HuH-7 (cell line): ENCODE measurements at regions not wholly inside any gene's neighbourhood (a gene's known extent, or its start where the extent isn't known, plus 50 kb on each side); places are given as distances from the start of the nearest gene placed in this dataset.
A peak's percentile ranks its signal among the peaks of the same experiment; 100 is the strongest.

Experiments
- DNase-seq: peaks from one replicate; pipeline ENCODE4 v3.0.0; 2011; ENCODE audit warnings: low spot score

DNA sequence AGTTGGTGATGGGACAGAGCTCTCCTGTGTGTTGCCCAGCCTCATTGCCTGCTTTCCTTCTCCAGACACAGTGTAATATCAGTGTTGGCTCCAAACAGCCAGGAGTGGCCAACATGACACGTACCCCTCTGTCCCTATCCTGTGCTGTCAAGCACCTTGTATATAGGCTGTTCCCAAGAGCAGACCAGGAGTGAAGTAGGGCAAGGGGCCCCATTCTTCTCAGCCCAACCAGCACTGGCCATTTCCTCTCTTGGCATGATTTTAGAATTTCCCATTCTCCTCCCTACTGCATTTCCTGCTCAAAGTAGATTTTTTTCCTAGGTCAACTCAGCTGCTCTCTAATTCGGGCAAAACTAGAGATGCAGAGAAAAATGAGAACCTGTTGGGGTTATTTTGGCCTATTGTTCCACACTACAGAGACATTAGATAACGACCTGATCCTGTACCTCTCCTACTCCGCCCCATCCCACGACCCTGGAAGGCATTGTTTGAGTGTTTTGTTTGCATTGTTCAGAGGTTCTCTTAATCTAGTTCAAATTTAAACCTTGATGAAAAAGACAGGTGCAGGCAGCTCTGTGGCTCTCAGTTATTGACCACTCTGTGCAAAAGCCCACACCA, 95.6 kb downstream of the RASSF10 start:
- no peak for DNase-seq

- no peak for DNase-seq
These were observed 96.2 kb downstream of the RASSF10 start for GRCh38 chr11:13105237-13105844.

GRCh38 chr11:13107544-13108044, 98.5 kb downstream of the RASSF10 start:
- DNase-seq: no peak

DNA sequence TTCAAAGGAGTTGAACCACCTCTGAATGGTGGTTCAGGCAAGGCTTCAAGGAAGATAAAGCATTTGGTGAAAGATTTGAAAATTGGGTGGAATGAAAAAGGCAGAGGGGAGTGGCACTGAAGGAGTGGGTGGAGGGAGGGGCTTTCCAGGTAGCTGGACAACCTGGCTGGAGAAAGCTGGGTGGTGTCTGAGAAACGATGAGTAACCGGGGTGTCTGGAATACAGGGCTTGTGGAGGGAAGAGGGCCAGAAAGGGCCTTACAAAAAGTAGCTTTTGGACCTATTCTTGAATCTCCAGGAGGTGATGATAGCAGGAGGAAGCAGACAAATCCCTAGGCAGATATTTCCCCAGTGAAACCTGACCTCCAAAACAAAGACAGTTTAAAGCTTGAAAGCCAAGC, 99.3 kb downstream of the RASSF10 start:
- DNase-seq: no peak

DNA sequence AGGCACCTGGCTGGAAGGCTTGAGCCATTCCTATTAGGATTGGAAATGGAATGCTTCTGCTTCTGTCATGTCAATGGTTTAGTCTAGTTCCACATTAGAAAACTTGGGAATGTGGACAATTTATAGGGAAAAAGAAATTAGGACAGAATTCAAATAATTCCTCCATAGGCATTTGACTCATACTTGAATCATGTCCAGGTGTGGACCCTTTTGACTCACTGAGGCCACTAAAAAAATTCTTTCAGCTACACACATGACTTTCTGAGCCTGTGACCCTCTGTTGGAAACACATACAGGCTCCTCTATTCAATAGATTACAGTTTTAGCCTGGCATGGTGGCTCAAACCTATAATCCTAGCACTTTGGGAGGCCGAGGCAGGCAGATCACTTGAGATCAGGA, 100.5 kb downstream of the RASSF10 start:
- DNase-seq: no peak

GRCh38 chr11:13110145-13110544, 101.0 kb downstream of the RASSF10 start:
- no peak for DNase-seq

- no peak for DNase-seq
These were observed 102.1 kb downstream of the RASSF10 start for GRCh38 chr11:13110929-13111812.

GRCh38 chr11:13111813-13112130, 102.7 kb downstream of the RASSF10 start:
- no peak for DNase-seq

- peak; percentile 89 for DNase-seq
These were observed 105.7 kb downstream of the RASSF10 start for GRCh38 chr11:13114566-13115379.

- no peak for DNase-seq
These were observed 106.2 kb downstream of the RASSF10 start for GRCh38 chr11:13115380-13115675.

DNA sequence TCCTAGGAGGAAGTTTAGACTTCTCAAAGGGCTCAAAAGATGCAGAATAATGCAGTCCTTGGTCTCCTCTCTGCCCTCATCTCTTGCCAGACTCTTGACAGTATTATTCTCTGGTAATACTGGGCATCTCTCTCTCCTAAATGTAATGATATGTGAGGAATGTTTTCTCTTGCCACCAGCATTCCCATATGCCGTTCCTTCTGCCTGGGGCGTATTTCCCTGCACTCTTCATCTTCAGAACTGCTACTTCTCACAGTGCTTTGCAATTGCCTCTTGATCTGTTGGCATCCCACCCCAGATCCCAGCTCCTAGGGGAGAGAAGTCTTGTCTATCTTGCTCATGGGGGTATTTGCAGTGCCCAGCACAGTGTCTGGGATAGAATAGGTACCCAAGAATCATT, 107.4 kb downstream of the RASSF10 start:
- DNase-seq: no peak

- DNase-seq: no peak
These were observed 108.2 kb downstream of the RASSF10 start for GRCh38 chr11:13117344-13117743.

DNA sequence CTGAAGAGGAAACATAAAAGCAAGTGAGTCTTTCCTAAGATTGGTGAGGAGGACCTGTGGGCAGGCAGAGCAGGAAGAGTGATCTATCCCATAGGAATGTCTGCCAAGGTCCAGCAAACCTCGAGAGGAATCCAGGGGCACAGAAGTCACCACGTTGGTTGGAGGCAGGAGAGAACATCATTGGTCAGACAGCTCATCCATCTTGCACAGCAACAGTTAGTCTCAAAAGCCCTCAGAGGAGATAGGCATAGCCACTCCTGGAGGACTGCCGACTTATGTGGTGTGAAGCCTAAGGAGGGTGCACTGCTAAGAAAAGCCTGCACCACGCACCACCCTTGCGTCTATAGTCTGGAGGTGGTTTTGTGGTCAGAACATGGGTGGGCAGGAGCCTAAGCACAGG, 109.1 kb downstream of the RASSF10 start:
- DNase-seq: no peak

DNA sequence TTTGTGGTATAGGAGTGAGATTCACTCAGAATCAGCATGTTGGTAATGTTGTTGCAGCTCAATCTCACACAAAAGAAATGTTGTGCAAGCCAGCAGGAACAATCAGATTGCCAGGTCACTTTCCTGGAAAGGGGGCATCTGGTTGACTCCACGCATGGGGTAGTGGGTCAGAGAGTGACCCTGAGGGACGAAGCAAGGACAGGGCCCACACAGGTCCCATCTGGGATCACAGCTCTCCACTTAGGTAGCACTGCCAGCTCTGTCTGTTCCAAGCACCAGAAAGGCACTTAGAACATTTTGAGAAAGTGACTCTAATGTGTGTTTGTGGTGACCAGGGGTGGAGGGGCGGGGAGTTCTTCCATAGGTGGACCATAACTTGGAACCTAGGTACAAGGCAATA, 109.5 kb downstream of the RASSF10 start:
- no peak for DNase-seq

- DNase-seq: no peak
These were observed 110.2 kb downstream of the RASSF10 start for GRCh38 chr11:13119361-13119760.

DNA sequence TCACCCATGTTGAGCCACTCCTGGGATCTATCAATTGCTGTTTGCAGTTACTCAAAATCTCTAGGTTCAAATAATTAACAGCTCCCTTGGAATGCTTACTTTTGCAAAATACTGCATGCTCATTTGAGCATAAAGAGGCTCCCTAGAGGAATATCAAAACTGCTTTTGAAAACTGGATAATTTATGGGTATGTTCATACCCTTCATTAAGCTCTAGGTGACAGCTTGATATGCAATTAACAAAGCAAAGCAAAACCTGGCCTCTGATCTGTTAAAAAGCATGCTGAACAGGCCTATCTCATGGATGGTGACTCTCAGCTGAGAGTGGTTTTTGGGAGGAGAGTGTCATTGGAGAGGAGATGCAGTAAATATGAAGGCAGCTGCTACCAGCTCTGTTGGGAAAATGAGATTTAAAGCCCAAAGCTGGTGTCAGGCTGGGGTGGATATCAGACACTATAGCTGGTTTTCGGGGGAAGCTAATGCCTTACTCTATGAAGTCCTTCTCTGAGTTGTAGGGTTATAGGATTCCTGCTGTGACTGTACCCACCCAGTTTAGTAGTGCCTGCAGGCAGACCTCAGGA, 110.9 kb downstream of the RASSF10 start:
- no peak for DNase-seq

GRCh38 chr11:13120691-13121090, 111.6 kb downstream of the RASSF10 start:
- DNase-seq: no peak

- no peak for DNase-seq
These were observed 117.3 kb downstream of the RASSF10 start for GRCh38 chr11:13126430-13126829.

- no peak for DNase-seq
These were observed 118.0 kb downstream of the RASSF10 start for GRCh38 chr11:13127161-13127560.

GRCh38 chr11:13128354-13128753, 119.2 kb downstream of the RASSF10 start:
- no peak for DNase-seq

DNA sequence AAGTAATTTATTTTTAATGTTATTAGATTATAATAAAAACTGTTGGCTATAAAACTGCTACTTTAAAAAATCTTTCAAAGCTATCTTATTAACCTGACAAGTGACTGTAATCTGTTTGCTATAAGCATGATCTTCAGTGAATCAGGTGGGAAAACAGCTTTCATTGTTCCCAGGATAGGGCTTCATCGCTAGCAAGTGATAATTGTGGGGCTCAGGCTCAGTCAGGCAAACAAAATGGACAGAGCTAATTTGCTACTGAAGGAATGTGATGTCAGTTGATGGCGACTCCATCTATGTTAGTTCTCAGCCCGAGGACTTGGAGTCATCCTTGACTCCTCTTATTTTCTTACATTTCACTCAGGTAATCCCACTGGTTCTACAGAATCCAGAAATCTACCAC, 125.0 kb downstream of the RASSF10 start:
- no peak for DNase-seq

GRCh38 chr11:13134886-13135285, 125.8 kb downstream of the RASSF10 start:
- no peak for DNase-seq
